ENCODE measurements at regions not wholly inside any gene's neighbourhood (a gene's known extent, or its start where the extent isn't known, plus 50 kb on each side); places are given as distances from the start of the nearest gene placed in this dataset.

DNA sequence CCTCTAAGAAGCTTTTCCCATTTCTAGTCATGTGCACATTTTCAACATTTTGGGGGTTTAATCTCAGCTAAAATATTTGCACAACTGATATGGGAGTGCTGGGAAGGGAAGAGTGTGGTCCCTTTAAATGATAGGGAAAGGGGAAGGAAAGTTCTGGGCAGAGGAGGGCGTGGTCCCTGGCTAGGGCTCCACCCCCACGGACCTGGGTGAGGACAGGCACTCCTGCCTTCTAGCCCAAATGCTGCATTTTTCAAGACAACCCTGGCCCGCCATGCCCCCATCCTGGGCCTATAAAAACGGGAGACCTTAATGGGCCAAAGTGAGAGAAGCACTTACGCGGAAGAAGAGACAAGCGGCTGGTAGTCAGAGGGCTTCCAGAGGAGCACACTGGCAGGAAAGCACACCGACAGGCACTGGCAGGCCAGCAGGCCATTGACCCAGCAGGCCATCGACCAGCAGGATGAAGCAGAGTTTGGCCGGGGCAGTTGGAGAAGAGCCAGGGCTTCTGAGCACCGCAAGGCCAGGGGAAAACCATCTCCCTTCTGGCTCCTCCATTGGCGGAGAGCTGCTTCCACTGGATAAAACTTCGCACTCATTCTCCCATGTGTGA lies 266.7 kb downstream of the SPRY2 start (continued):
- TF ChIP-seq NR2C2 (IDR thresholded peaks at IDR 0.05; ENCODE audit: borderline replicate concordance, control insufficient read depth, insufficient read length, low read depth) (no peak), NFYA (IDR thresholded peaks at IDR 0.05; ENCODE audit: borderline replicate concordance, low read depth, low read length) (no peak), HSF1 (IDR thresholded peaks at IDR 0.05; ENCODE audit: low read depth, low read length) (no peak), RAD21 (IDR thresholded peaks at IDR 0.05; ENCODE audit: insufficient read depth, low read depth, low read length) (no peak), RAD51 (IDR thresholded peaks at IDR 0.05) (no peak)

DNA sequence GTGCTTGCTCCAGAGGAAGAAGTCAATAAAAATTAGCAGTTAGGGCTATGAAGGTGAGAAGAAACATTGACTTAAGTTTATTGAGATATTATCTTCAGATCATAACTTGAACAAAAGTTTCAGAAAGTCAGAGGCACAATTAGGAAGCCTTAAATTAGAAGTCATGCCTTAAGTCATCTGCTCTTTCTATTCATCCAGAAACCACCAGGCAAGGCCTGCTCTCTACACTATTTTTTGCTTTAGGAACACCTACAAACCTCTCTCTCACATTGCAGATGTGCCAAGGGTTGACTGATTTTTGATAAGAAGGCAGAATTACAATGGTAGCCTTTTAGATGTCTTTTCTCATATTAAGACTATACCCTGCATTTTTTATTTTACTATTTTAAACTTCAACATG lies 268.7 kb downstream of the SPRY2 start:
- ATAC-seq (peak; percentile 42; the same call in 2 of the 3 replicates), FAIRE-seq (no peak), DNase-seq (ENCODE audit: low read depth, low spot score) (no peak)
- no peaks in the 10 kb centered on the region for H3K36me3 ChIP-seq (ENCODE audit: control insufficient read depth in 2 of 2, insufficient read depth in 2 of 2, low read length in 1 of 2)
- no peaks in the 10 kb centered on the region for H3K9me3 ChIP-seq (replicated peaks; ENCODE audit: control insufficient read depth, insufficient read depth, low read length)
- H4K20me1 ChIP-seq (ENCODE audit: control insufficient read depth, insufficient read depth) = no peaks in the 10 kb centered on the region
- ChIA-PET SMC1A (ENCODE audit: uncharacterized antibody, unreplicated experiment) (no interaction called here), POLR2A (no interaction called here), CTCF (no interaction called here), RAD21 (ENCODE audit: unreplicated experiment) (no interaction called here)
- in situ Hi-C loops (cut with MboI) (no loop called here), intact Hi-C loops (cut with micrococcal nuclease; ENCODE audit: unreplicated experiment) (no loop called here)
- H3K4me2 ChIP-seq (ENCODE audit: control insufficient read depth, insufficient read depth) = no peak overlapping the region
- H3K4me1 ChIP-seq (ENCODE audit: control insufficient read depth, insufficient read depth, low read length) = no peaks in the 10 kb centered on the region
- no peak overlapping the region for H3K4me3 ChIP-seq
- no peaks in the 10 kb centered on the region for H3K27me3 ChIP-seq (replicated peaks in 1 of 2; ENCODE audit: control insufficient read depth in 2 of 2, insufficient read depth in 2 of 2, low read length in 1 of 2)
- no TSS peak for BruUV-seq (replicated peaks)
- no peak overlapping the region for H3K9ac ChIP-seq (ENCODE audit: control insufficient read depth, insufficient read depth, low read length)
- no peaks in the 10 kb centered on the region for H3K79me2 ChIP-seq (ENCODE audit: control insufficient read depth, insufficient read depth, low read length)
- 0 out of 2 replicates have a peak, but pooled peaks have one; percentile 27 for TF ChIP-seq DPF2 (IDR thresholded peaks at IDR 0.05)
- TF ChIP-seq, protein P1, sequence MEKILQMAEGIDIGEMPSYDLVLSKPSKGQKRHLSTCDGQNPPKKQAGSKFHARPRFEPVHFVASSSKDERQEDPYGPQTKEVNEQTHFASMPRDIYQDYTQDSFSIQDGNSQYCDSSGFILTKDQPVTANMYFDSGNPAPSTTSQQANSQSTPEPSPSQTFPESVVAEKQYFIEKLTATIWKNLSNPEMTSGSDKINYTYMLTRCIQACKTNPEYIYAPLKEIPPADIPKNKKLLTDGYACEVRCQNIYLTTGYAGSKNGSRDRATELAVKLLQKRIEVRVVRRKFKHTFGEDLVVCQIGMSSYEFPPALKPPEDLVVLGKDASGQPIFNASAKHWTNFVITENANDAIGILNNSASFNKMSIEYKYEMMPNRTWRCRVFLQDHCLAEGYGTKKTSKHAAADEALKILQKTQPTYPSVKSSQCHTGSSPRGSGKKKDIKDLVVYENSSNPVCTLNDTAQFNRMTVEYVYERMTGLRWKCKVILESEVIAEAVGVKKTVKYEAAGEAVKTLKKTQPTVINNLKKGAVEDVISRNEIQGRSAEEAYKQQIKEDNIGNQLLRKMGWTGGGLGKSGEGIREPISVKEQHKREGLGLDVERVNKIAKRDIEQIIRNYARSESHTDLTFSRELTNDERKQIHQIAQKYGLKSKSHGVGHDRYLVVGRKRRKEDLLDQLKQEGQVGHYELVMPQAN (conservative IDR thresholded peaks at IDR 0.05) = no peak
- no peak overlapping the region for H3K27ac ChIP-seq (ENCODE audit: control insufficient read depth, insufficient read depth)
- H2AFZ ChIP-seq (ENCODE audit: control insufficient read depth, low read depth, low read length) = no peak overlapping the region

Measured in GM12878 (cell line).